IMR-90 (cell line): ENCODE measurements at regions not wholly inside any gene's neighbourhood (a gene's known extent, or its start where the extent isn't known, plus 50 kb on each side); places are given as distances from the start of the nearest gene placed in this dataset.
A peak's percentile ranks its signal among the peaks of the same experiment; 100 is the strongest.

Experiments used
- ATAC-seq: fragments of 200-7000 bp; cut with Tn5 transposase; 2 replicates; pipeline ENCODE4 v1.9.1; 2020; ENCODE audit warnings: low read depth, mild to moderate bottlenecking, moderate library complexity
- BruUV-seq: library from RNA; stranded (reverse); fragments of 400-500 nt; replicated peaks from 2 replicates; lab custom pipeline; 2021; lab: Mats Ljungman, UMichigan
- CTCF ChIA-PET: fragments of 300-600 bp; formaldehyde crosslinking; extraction: SDS; loops from one replicate; lab custom pipeline; 2021; ENCODE audit warnings: antibody characterized with exemption; lab: Yijun Ruan, JAX
- POLR2A ChIA-PET: fragments of 300-600 bp; sonication (Branson Sonifier 250); formaldehyde crosslinking; loops from one replicate; lab custom pipeline; 2022; ENCODE audit warnings: antibody characterized with exemption; ENCODE audit not compliant: unreplicated experiment; lab: Charles Lee
- DNase-seq: peaks from one replicate; pipeline ENCODE4 v3.0.0; 2013
- H2AFZ ChIP-seq: replicated peaks from 2 replicates; pipeline ENCODE3; 2013; ENCODE audit warnings: low read length, mild to moderate bottlenecking; ENCODE audit not compliant: poor library complexity
- H2AK5ac ChIP-seq: 2 replicates; pipeline ENCODE4 v1.6.1; 2013; ENCODE audit warnings: low read depth, low read length, inconsistent platforms
- H2AK9ac ChIP-seq: replicated peaks from 2 replicates; pipeline ENCODE3; 2013; ENCODE audit warnings: mild to moderate bottlenecking, low read depth, low read length, moderate library complexity; ENCODE audit not compliant: poor library complexity
- H2BK120ac ChIP-seq: 2 replicates; pipeline ENCODE4 v1.6.1; 2013; ENCODE audit warnings: low read depth, low read length, inconsistent platforms
- H2BK15ac ChIP-seq: 3 replicates; pipeline ENCODE4 v1.6.1; 2013; ENCODE audit warnings: low read depth, low read length, inconsistent platforms
- H2BK20ac ChIP-seq: 2 replicates; pipeline ENCODE4 v1.6.1; 2013; ENCODE audit warnings: low read depth, mild to moderate bottlenecking, inconsistent platforms, low read length, moderate library complexity
- H2BK5ac ChIP-seq: 2 replicates; pipeline ENCODE4 v1.6.1; 2013; ENCODE audit warnings: mild to moderate bottlenecking, low read depth, low read length, inconsistent platforms; ENCODE audit not compliant: poor library complexity, severe bottlenecking
- H3K14ac ChIP-seq: replicated peaks from 2 replicates; pipeline ENCODE4 v1.6.1; 2013; ENCODE audit warnings: low read depth, low read length, inconsistent platforms
- H3K18ac ChIP-seq: 2 replicates; pipeline ENCODE4 v1.6.1; 2013; ENCODE audit warnings: low read depth, low read length, control low read depth
- H3K23ac ChIP-seq: 2 replicates; pipeline ENCODE4 v1.6.1; 2013; ENCODE audit warnings: low read depth, low read length, inconsistent platforms
- H3K27ac ChIP-seq: 2 replicates; pipeline ENCODE4 v1.5.1; 2013; ENCODE audit warnings: mild to moderate bottlenecking, control low read depth, low read length; ENCODE audit not compliant: insufficient read depth
- H3K27me3 ChIP-seq: 2 replicates; pipeline ENCODE4 v1.6.1; 2013; ENCODE audit warnings: low read length; ENCODE audit not compliant: control insufficient read depth, insufficient read depth
- H3K36me3 ChIP-seq: 2 replicates; pipeline ENCODE4 v1.6.1; 2013; ENCODE audit warnings: low read length, mixed read lengths; ENCODE audit not compliant: control insufficient read depth, insufficient read depth
- H3K4ac ChIP-seq: 2 replicates; pipeline ENCODE4 v1.6.1; 2013; ENCODE audit warnings: low read depth, low read length, inconsistent platforms
- H3K4me1 ChIP-seq: 2 replicates; pipeline ENCODE4 v1.6.1; 2013; ENCODE audit warnings: low read length, mixed read lengths; ENCODE audit not compliant: control insufficient read depth, insufficient read depth
- H3K4me2 ChIP-seq: 2 replicates; pipeline ENCODE4 v1.6.1; 2013; ENCODE audit warnings: low read depth, mild to moderate bottlenecking, control low read depth, low read length, moderate library complexity
- H3K4me3 ChIP-seq: 2 replicates; pipeline ENCODE4 v1.5.1; 2013; ENCODE audit warnings: low read depth, mild to moderate bottlenecking, control low read depth, low read length, moderate library complexity; ENCODE audit not compliant: insufficient read depth
- H3K56ac ChIP-seq: 2 replicates; pipeline ENCODE4 v1.6.1; 2013; ENCODE audit warnings: low read length, inconsistent platforms; ENCODE audit not compliant: insufficient read depth; ENCODE audit errors: extremely low read depth
- H3K79me1 ChIP-seq, 2 experiments: 2 replicates each; pipeline ENCODE4 v1.6.1; 2013; ENCODE audit warnings: low read length in 2 of 2, inconsistent platforms in 1 of 2, low read depth in 1 of 2
- H3K9ac ChIP-seq: 2 replicates; pipeline ENCODE4 v1.6.1; 2013; ENCODE audit warnings: low read depth, low read length, control low read depth
- H3K9me1 ChIP-seq: 2 replicates; pipeline ENCODE4 v1.6.1; 2013; ENCODE audit warnings: low read length, inconsistent platforms; ENCODE audit not compliant: insufficient read depth
- H3K9me3 ChIP-seq: 2 replicates; pipeline ENCODE4 v1.6.1; 2013; ENCODE audit warnings: low read length; ENCODE audit not compliant: control insufficient read depth, insufficient read depth
- H4K20me1 ChIP-seq: 2 replicates; pipeline ENCODE4 v1.6.1; 2013; ENCODE audit warnings: low read length, inconsistent platforms; ENCODE audit not compliant: insufficient read depth
- H4K5ac ChIP-seq: 2 replicates; pipeline ENCODE4 v1.6.1; 2013; ENCODE audit warnings: mild to moderate bottlenecking, low read depth, low read length, control low read depth
- H4K8ac ChIP-seq, 2 experiments: 2 replicates each; pipeline ENCODE4 v1.6.1; 2013; ENCODE audit warnings: low read depth in 2 of 2, low read length in 2 of 2, control low read depth in 1 of 2, inconsistent platforms in 1 of 2
- H4K91ac ChIP-seq: 2 replicates; pipeline ENCODE4 v1.6.1; 2013; ENCODE audit warnings: low read depth, low read length, inconsistent platforms; ENCODE audit not compliant: insufficient read depth
- MXI1 ChIP-seq: IDR thresholded peaks from 2 replicates; pipeline ENCODE4 v1.6.1; 2012; ENCODE audit warnings: low read depth, mild to moderate bottlenecking, low read length, moderate library complexity, borderline replicate concordance
- RFX5 ChIP-seq: IDR thresholded peaks from 2 replicates; pipeline ENCODE4 v1.8.0; 2012; ENCODE audit warnings: low read depth, mild to moderate bottlenecking, low read length, moderate library complexity
- WGBS, 2 experiments: methylation state at CpG; one replicate each; pipeline versions ENCODE4 v1.1.5 to v1.1.7; 2013; ENCODE audit warnings: missing lambda C conversion rate in 2 of 2; ENCODE audit not compliant: insufficient read length in 1 of 2; ENCODE audit errors: extremely low coverage in 2 of 2; 5-methylcytosine and 5-hydroxymethylcytosine counted together
- dilution Hi-C: fragments of 300-500 bp; cut with HindIII; formaldehyde crosslinking; loops from one replicate; pipeline ENCODE4 v1.14.3; 2018; ENCODE audit warnings: low sequenced_read_pairs; ENCODE audit not compliant: unreplicated experiment
- in situ Hi-C: fragments of 300-500 bp; cut with MboI; formaldehyde crosslinking; loops from 3 replicates; pipeline ENCODE4 v1.14.3; 2019; ENCODE audit warnings: low sequenced_read_pairs, inconsistent platforms, mixed read lengths
- intact Hi-C: fragments of 100-400 bp; cut with micrococcal nuclease; formaldehyde crosslinking; loops from 2 replicates; pipeline ENCODE4 v1.10.0; 2022
- TF ChIP-seq, protein P1 (sequence below): conservative IDR thresholded peaks from 2 replicates; pipeline ENCODE4 v1.5.1; 2012; ENCODE audit warnings: mild to moderate bottlenecking, low read depth, low read length, improper control_type of control experiment

DNA sequence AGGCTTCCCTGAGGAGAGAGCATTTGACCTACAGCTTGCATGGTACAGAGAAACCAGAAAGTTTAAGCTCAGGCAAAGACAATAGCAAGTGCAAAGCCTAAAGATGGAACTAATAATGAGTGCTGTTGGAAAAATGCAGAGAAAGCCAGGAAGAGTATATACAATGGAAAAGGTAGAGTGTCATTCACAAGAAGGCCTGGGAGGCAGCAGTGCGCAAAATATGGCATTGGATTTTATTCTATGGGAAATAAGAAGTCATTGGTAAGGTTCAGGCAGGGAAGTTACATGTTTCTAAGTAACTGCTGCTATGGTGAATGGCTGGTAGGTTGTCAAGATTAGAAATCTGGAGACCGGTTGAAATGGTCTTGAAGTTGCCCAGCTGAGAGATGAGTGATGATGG lies 2167.3 kb upstream of the CELF4 start:
- no peak overlapping the region for H3K4me2 ChIP-seq
- H4K5ac ChIP-seq, result no peak overlapping the region
- H2AFZ ChIP-seq, result no peak overlapping the region
- H3K18ac ChIP-seq, result no peak overlapping the region
- no peaks in the 10 kb centered on the region for H3K27me3 ChIP-seq
- no peak overlapping the region for H3K14ac ChIP-seq
- WGBS, 2 experiments, result 86% methylated on average over 1 of the region's 2 CpGs; no CpG with 5 or more reads in 1 of the 2 experiments
- H3K56ac ChIP-seq, result no peak overlapping the region
- H4K20me1 ChIP-seq, result no peaks in the 10 kb centered on the region
- no TSS peak for BruUV-seq
- H4K8ac ChIP-seq, result no peak overlapping the region
- ChIA-PET POLR2A (no interaction called here), CTCF (no interaction called here)
- dilution Hi-C loops, result no loop called here
- no peaks in the 10 kb centered on the region for H3K79me1 ChIP-seq
- DNase-seq, result no peak
- no peak overlapping the region for H2AK5ac ChIP-seq
- no peaks in the 10 kb centered on the region for H3K9me3 ChIP-seq
- no peak overlapping the region for H3K27ac ChIP-seq
- no peak overlapping the region for H3K4me3 ChIP-seq
- no peaks in the 10 kb centered on the region for H3K4me1 ChIP-seq
- no peaks in the 10 kb centered on the region for H3K36me3 ChIP-seq
- H4K91ac ChIP-seq, result no peak overlapping the region
- H3K9ac ChIP-seq, result no peak overlapping the region
- H3K4ac ChIP-seq, result no peak overlapping the region
- no peaks in the 10 kb centered on the region for H3K9me1 ChIP-seq
- no peak overlapping the region for H2AK9ac ChIP-seq
- H3K23ac ChIP-seq, result no peak overlapping the region
- no peak for ATAC-seq
- H2BK15ac ChIP-seq, result no peak overlapping the region
- TF ChIP-seq MXI1 (no peak), RFX5 (no peak)
- TF ChIP-seq, protein P1, sequence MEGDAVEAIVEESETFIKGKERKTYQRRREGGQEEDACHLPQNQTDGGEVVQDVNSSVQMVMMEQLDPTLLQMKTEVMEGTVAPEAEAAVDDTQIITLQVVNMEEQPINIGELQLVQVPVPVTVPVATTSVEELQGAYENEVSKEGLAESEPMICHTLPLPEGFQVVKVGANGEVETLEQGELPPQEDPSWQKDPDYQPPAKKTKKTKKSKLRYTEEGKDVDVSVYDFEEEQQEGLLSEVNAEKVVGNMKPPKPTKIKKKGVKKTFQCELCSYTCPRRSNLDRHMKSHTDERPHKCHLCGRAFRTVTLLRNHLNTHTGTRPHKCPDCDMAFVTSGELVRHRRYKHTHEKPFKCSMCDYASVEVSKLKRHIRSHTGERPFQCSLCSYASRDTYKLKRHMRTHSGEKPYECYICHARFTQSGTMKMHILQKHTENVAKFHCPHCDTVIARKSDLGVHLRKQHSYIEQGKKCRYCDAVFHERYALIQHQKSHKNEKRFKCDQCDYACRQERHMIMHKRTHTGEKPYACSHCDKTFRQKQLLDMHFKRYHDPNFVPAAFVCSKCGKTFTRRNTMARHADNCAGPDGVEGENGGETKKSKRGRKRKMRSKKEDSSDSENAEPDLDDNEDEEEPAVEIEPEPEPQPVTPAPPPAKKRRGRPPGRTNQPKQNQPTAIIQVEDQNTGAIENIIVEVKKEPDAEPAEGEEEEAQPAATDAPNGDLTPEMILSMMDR, result 0 out of 2 replicates have a peak, but pooled peaks have one; percentile 10
- in situ Hi-C loops, result no loop called here
- no peak overlapping the region for H2BK20ac ChIP-seq
- H2BK5ac ChIP-seq, result no peak overlapping the region
- intact Hi-C loops, result no loop called here
- H2BK120ac ChIP-seq, result no peak overlapping the region
